ENCODE measurements at regions not wholly inside any gene's neighbourhood (a gene's known extent, or its start where the extent isn't known, plus 50 kb on each side); places are given as distances from the start of the nearest gene placed in this dataset.

DNA sequence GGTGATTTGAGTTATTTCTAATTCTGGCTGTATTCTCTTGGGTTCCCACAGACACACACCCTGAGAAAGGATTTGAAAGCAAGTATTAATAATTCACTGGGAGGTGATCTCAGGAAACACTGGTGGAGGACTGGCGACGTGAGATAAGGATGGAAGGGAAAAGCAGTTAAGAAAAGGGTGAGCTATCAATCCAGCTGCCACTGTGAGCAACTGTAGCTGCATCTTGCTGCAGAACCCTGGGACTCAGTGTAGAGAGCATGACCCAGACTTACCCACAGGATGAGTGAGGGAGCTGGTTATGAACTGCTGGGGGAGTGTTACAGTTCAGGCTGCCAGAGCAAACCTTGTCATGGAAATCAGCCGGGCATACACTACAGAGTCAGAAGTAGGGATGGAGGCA lies 71.9 kb downstream of the RESF1 start:
- TF ChIP-seq, protein P1, sequence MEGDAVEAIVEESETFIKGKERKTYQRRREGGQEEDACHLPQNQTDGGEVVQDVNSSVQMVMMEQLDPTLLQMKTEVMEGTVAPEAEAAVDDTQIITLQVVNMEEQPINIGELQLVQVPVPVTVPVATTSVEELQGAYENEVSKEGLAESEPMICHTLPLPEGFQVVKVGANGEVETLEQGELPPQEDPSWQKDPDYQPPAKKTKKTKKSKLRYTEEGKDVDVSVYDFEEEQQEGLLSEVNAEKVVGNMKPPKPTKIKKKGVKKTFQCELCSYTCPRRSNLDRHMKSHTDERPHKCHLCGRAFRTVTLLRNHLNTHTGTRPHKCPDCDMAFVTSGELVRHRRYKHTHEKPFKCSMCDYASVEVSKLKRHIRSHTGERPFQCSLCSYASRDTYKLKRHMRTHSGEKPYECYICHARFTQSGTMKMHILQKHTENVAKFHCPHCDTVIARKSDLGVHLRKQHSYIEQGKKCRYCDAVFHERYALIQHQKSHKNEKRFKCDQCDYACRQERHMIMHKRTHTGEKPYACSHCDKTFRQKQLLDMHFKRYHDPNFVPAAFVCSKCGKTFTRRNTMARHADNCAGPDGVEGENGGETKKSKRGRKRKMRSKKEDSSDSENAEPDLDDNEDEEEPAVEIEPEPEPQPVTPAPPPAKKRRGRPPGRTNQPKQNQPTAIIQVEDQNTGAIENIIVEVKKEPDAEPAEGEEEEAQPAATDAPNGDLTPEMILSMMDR (IDR thresholded peaks at IDR 0.05 in 2 of 3, conservative IDR thresholded peaks at IDR 0.05 in 1 of 3; ENCODE audit: borderline replicate concordance in 1 of 3, insufficient read depth in 1 of 3, low read depth in 2 of 3, low read length in 2 of 3) = no peak
- TF ChIP-seq CEBPB (IDR thresholded peaks at IDR 0.05; ENCODE audit: low read depth) (no peak), ATF3 (IDR thresholded peaks at IDR 0.05) (no peak), POLR2A (IDR thresholded peaks at IDR 0.05; ENCODE audit: borderline replicate concordance, extremely low read depth, insufficient read depth, insufficient read length) (no peak), ZNF274 (IDR thresholded peaks at IDR 0.05; ENCODE audit: low read depth, low read length) (no peak), ZFX (IDR thresholded peaks at IDR 0.05) (no peak), SP1 (IDR thresholded peaks at IDR 0.05; ENCODE audit: low read depth) (no peak), YY1 (IDR thresholded peaks at IDR 0.05; ENCODE audit: extremely low read depth, insufficient replicate concordance, low read depth, low read length) (no peak), RAD21 (IDR thresholded peaks at IDR 0.05; ENCODE audit: low read depth) (no peak), ELF1 (IDR thresholded peaks at IDR 0.05; ENCODE audit: borderline replicate concordance, low read depth) (no peak), JUND (IDR thresholded peaks at IDR 0.05) (no peak)
